Endothelial cell of umbilical vein (primary cell): ENCODE measurements at regions not wholly inside any gene's neighbourhood (a gene's known extent, or its start where the extent isn't known, plus 50 kb on each side); places are given as distances from the start of the nearest gene placed in this dataset.

ENCODE experiments used
- BruUV-seq: library from RNA; stranded (reverse); fragments of 400-500 nt; replicated peaks from 2 replicates; lab custom pipeline; 2021; lab: Mats Ljungman, UMichigan
- CTCF ChIA-PET: fragments of 300-600, 350-600 bp; sonication (Branson Sonifier 250); formaldehyde crosslinking; loops from one replicate; lab custom pipeline; 2021; ENCODE audit warnings: antibody characterized with exemption, inconsistent platforms; lab: Charles Lee
- POLR2A ChIA-PET: fragments of 300-600, 350-600 bp; sonication (Branson Sonifier 250); formaldehyde crosslinking; loops from one replicate; lab custom pipeline; 2021; ENCODE audit warnings: antibody characterized with exemption, inconsistent platforms; lab: Charles Lee
- DNase-seq: peaks from one replicate; pipeline ENCODE4 v3.0.0-alpha.2; 2011; ENCODE audit warnings: low read depth, low spot score
- FAIRE-seq: peaks from 2 replicates; lab custom pipeline; 2011; peaks lifted over from hg19 to GRCh38; lab: Jason Lieb, UNC
- H2AFZ ChIP-seq: 2 replicates; pipeline ENCODE4 v1.6.0; 2012; ENCODE audit warnings: low read depth, low read length, control low read depth, inconsistent platforms
- H3K27ac ChIP-seq: 2 replicates; pipeline ENCODE4 v1.5.1; 2011; ENCODE audit warnings: low read depth, mild to moderate bottlenecking, control low read depth, low read length, moderate library complexity; ENCODE audit not compliant: insufficient read depth
- H3K27me3 ChIP-seq, 2 experiments: 2 replicates each; pipeline versions ENCODE4 v1.6.0 to v1.6.1; 2011; ENCODE audit warnings: low read length in 2 of 2, mixed read lengths in 1 of 2; ENCODE audit not compliant: control insufficient read depth in 2 of 2, insufficient read depth in 2 of 2
- H3K36me3 ChIP-seq, 2 experiments: 2 replicates in 1 of 2; 3 replicates in 1 of 2; pipeline ENCODE4 v1.5.1; 2011; ENCODE audit warnings: low read length in 2 of 2, mild to moderate bottlenecking in 1 of 2, moderate library complexity in 1 of 2; ENCODE audit not compliant: control insufficient read depth in 2 of 2, insufficient read depth in 2 of 2; ENCODE audit errors: extremely low read depth in 1 of 2
- H3K4me1 ChIP-seq: 3 replicates; pipeline ENCODE4 v1.5.1; 2011; ENCODE audit warnings: mild to moderate bottlenecking, low read length; ENCODE audit not compliant: control insufficient read depth, insufficient read depth; ENCODE audit errors: extremely low read depth
- H3K4me2 ChIP-seq: 2 replicates; pipeline ENCODE4 v1.6.1; 2011; ENCODE audit warnings: low read length, control low read depth, mixed read lengths; ENCODE audit not compliant: insufficient read depth
- H3K4me3 ChIP-seq, 3 experiments: fragments of 200-600 bp in 1 of 3; sonication (generic), shearing (Covaris generic) in 1 of 3; replicated peaks in 1 of 3; 2 replicates each; pipeline ENCODE4 v1.5.1; 2011 to 2016; ENCODE audit warnings: control low read depth in 3 of 3, low read length in 3 of 3, mild to moderate bottlenecking in 2 of 3, inconsistent platforms in 1 of 3, low read depth in 1 of 3, moderate library complexity in 1 of 3; ENCODE audit not compliant: insufficient read depth in 1 of 3
- H3K79me2 ChIP-seq: 2 replicates; pipeline ENCODE4 v1.6.0; 2012; ENCODE audit warnings: low read length, inconsistent platforms; ENCODE audit not compliant: control insufficient read depth, insufficient read depth
- H3K9ac ChIP-seq: replicated peaks from 2 replicates; pipeline ENCODE3; 2011; ENCODE audit warnings: low read length, control low read depth; ENCODE audit not compliant: insufficient read depth; ENCODE audit errors: extremely low read depth
- H3K9me1 ChIP-seq: replicated peaks from 3 replicates; pipeline ENCODE4 v1.6.0; 2011; ENCODE audit warnings: mild to moderate bottlenecking, low read length; ENCODE audit not compliant: control insufficient read depth, insufficient read depth; ENCODE audit errors: extremely low read depth
- H3K9me3 ChIP-seq: replicated peaks from 2 replicates; pipeline ENCODE4 v1.5.1; 2012; ENCODE audit warnings: low read length, inconsistent platforms; ENCODE audit not compliant: control insufficient read depth, insufficient read depth
- H4K20me1 ChIP-seq: replicated peaks from 2 replicates; pipeline ENCODE3; 2011; ENCODE audit warnings: mild to moderate bottlenecking, low read length; ENCODE audit not compliant: control insufficient read depth, insufficient read depth; ENCODE audit errors: extremely low read depth
- CTCF ChIP-seq, 2 donors: IDR thresholded peaks; 1 replicate in 1 of 2; 2 replicates in 1 of 2; pipeline ENCODE4 v1.5.1; 2011; ENCODE audit warnings: low read length in 2 of 2, mild to moderate bottlenecking in 2 of 2, moderate library complexity in 2 of 2, control low read depth in 1 of 2, inconsistent platforms in 1 of 2, low read depth in 1 of 2; ENCODE audit not compliant: insufficient read depth in 1 of 2; ENCODE audit errors: extremely low read depth in 1 of 2
- EZH2 ChIP-seq: IDR thresholded peaks from 2 replicates; pipeline ENCODE4 v1.6.1; 2012; ENCODE audit warnings: borderline replicate concordance, low read depth, mild to moderate bottlenecking, moderate library complexity, low read length, inconsistent platforms; ENCODE audit not compliant: severe bottlenecking
- FOS ChIP-seq: IDR thresholded peaks from 2 replicates; pipeline ENCODE4 v1.6.1; 2011; ENCODE audit warnings: mild to moderate bottlenecking, low read length, moderate library complexity, borderline replicate concordance; ENCODE audit not compliant: insufficient read depth
- GATA2 ChIP-seq: IDR thresholded peaks from 2 replicates; pipeline ENCODE4 v1.7.0; 2011; ENCODE audit warnings: low read depth, mild to moderate bottlenecking, moderate library complexity, mixed read lengths, low read length; ENCODE audit not compliant: insufficient read length, insufficient read depth
- JUN ChIP-seq: IDR thresholded peaks from 2 replicates; pipeline ENCODE4 v1.6.1; 2011; ENCODE audit warnings: borderline replicate concordance, low read depth; ENCODE audit not compliant: insufficient read length, insufficient read depth
- MAX ChIP-seq: IDR thresholded peaks from 2 replicates; pipeline ENCODE4 v1.6.1; 2011; ENCODE audit not compliant: insufficient read depth, insufficient read length
- MYC ChIP-seq: IDR thresholded peaks from one replicate; pipeline ENCODE4 v1.6.1; 2011; ENCODE audit warnings: mild to moderate bottlenecking, low read depth, low read length
- POLR2A ChIP-seq: IDR thresholded peaks from 2 replicates; pipeline ENCODE4 v1.6.1; 2012; ENCODE audit warnings: low read depth, mild to moderate bottlenecking, control low read depth, low read length
- POLR2AphosphoS5 ChIP-seq: IDR thresholded peaks from 2 replicates; pipeline ENCODE4 v1.6.1; 2012; ENCODE audit warnings: low read depth, mild to moderate bottlenecking, control low read depth, low read length, moderate library complexity; ENCODE audit not compliant: insufficient read depth
- dilution Hi-C: fragments of 300-500 bp; cut with MboI; formaldehyde crosslinking; loops from one replicate; pipeline ENCODE4 v1.15.0; 2019; ENCODE audit warnings: low sequenced_read_pairs; ENCODE audit not compliant: extremely low pct_ligation_motif_present
- intact Hi-C: fragments of 100-400 bp; cut with micrococcal nuclease; formaldehyde crosslinking; loops from one replicate; pipeline ENCODE4 v1.10.0; 2022

- DNase-seq (no peak), FAIRE-seq (no peak)
- ChIA-PET POLR2A (no interaction called here), CTCF (interaction anchor here (0.7 to 1.4 kb wide), 3 partner anchors 22 to 54 kb away, joined by 3 to 4 read pairs (median 3); no protein-coding TSS in a partner anchor)
- BruUV-seq = no TSS peak
- no peaks in the 10 kb centered on the region for H3K9me3 ChIP-seq
- intact Hi-C loops (no loop called here), dilution Hi-C loops (no loop called here)
- no peaks in the 10 kb centered on the region for H3K79me2 ChIP-seq
- TF ChIP-seq CTCF (IDR thresholded peaks at IDR 0.05; ENCODE audit: extremely low read depth in 1 of 2, insufficient read depth in 1 of 2, low read depth in 1 of 2, low read length in 2 of 2) = no peak
- TF ChIP-seq GATA2 = no peak
- TF ChIP-seq EZH2 = no peak
- no peak for TF ChIP-seq POLR2A
- H3K36me3 ChIP-seq = no peaks in the 10 kb centered on the region
- no peaks in the 10 kb centered on the region for H3K9me1 ChIP-seq
- no peak overlapping the region for H3K27ac ChIP-seq
- H4K20me1 ChIP-seq = no peaks in the 10 kb centered on the region
- no peak overlapping the region for H3K9ac ChIP-seq
- no peak overlapping the region for H3K4me3 ChIP-seq
- H3K4me2 ChIP-seq = no peak overlapping the region
- no peaks in the 10 kb centered on the region for H3K4me1 ChIP-seq
- no peaks in the 10 kb centered on the region for H3K27me3 ChIP-seq
- no peak overlapping the region for H2AFZ ChIP-seq
These were observed 690.5 kb upstream of the LRRN3 start for GRCh38 chr7:110400411-110400810.

GRCh38 chr7:110407242-110407641, 683.7 kb upstream of the LRRN3 start:
- Histone ChIP-seq H2AFZ (no peak overlapping the region), H3K9me3 (no peaks in the 10 kb centered on the region), H3K79me2 (no peaks in the 10 kb centered on the region), H4K20me1 (no peaks in the 10 kb centered on the region), H3K4me3 (no peak overlapping the region), H3K36me3 (no peaks in the 10 kb centered on the region), H3K4me2 (no peak overlapping the region), H3K27ac (no peak overlapping the region), H3K4me1 (no peaks in the 10 kb centered on the region), H3K9ac (no peak overlapping the region), H3K9me1 (no peaks in the 10 kb centered on the region), H3K27me3 (no peaks in the 10 kb centered on the region)
- BruUV-seq = no TSS peak
- no peak for DNase-seq
- no peak for FAIRE-seq
- POLR2A ChIA-PET = no interaction called here
- dilution Hi-C loops = no loop called here
- TF ChIP-seq MAX (no peak), EZH2 (no peak), POLR2A (no peak), CTCF (IDR thresholded peaks at IDR 0.05; ENCODE audit: extremely low read depth in 1 of 2, insufficient read depth in 1 of 2, low read depth in 1 of 2, low read length in 2 of 2) (no peak), FOS (no peak), POLR2AphosphoS5 (no peak), JUN (no peak), MYC (no peak), GATA2 (no peak)
- CTCF ChIA-PET = no interaction called here
- intact Hi-C loops = no loop called here
